GM12891 (cell line): ENCODE measurements at regions not wholly inside any gene's neighbourhood (a gene's known extent, or its start where the extent isn't known, plus 50 kb on each side); places are given as distances from the start of the nearest gene placed in this dataset.

Experiments
- POLR2A ChIP-seq: IDR thresholded peaks from 2 replicates; pipeline ENCODE4 v1.6.1; 2011; ENCODE audit warnings: low read depth, low read length, control low read depth
- POLR2AphosphoS5 ChIP-seq: IDR thresholded peaks from 2 replicates; pipeline ENCODE4 v1.6.1; 2011; ENCODE audit warnings: low read depth, low read length, control low read depth

- no peak for TF ChIP-seq POLR2A
- TF ChIP-seq POLR2AphosphoS5, result no peak
Measured at GRCh38 chr14:39884091-39884490, 451.9 kb upstream of the FBXO33 start.
